ENCODE measurements at regions not wholly inside any gene's neighbourhood (a gene's known extent, or its start where the extent isn't known, plus 50 kb on each side); places are given as distances from the start of the nearest gene placed in this dataset.

DNA sequence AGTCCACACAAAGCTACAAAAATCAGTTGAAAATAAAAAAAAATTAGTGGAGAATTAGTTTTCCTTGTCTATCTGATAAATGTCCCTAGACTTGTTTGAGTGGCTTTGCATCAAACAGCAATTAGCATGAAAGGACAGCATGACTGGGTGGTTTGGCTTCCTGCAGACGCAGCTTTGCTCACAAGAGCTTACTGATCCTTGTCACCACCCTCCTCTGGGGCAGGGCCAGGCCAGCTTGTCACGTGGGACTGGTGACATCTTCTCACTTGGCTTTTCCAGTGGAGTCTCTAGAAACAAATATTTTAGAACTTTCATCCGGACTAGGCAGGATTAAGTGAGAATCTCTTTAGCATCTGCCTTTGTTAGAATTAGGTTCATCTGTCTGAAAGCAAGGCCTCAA lies 76.0 kb upstream of the OLIG2 start:
- intact Hi-C loops (cut with DNase I; ENCODE audit: low total_unique reads), result no loop called here
- Histone ChIP-seq H3K27me3 (no peaks in the 10 kb centered on the region), H3K4me3 (no peak overlapping the region), H3K4me1 (no peaks in the 10 kb centered on the region), H3K27ac (no peak overlapping the region), H3K9me3 (no peaks in the 10 kb centered on the region), H3K36me3 (ENCODE audit: low read depth, missing control alignments) (no peaks in the 10 kb centered on the region)
- no peak for TF ChIP-seq POLR2A (IDR thresholded peaks at IDR 0.05)
- TF ChIP-seq, protein P1, sequence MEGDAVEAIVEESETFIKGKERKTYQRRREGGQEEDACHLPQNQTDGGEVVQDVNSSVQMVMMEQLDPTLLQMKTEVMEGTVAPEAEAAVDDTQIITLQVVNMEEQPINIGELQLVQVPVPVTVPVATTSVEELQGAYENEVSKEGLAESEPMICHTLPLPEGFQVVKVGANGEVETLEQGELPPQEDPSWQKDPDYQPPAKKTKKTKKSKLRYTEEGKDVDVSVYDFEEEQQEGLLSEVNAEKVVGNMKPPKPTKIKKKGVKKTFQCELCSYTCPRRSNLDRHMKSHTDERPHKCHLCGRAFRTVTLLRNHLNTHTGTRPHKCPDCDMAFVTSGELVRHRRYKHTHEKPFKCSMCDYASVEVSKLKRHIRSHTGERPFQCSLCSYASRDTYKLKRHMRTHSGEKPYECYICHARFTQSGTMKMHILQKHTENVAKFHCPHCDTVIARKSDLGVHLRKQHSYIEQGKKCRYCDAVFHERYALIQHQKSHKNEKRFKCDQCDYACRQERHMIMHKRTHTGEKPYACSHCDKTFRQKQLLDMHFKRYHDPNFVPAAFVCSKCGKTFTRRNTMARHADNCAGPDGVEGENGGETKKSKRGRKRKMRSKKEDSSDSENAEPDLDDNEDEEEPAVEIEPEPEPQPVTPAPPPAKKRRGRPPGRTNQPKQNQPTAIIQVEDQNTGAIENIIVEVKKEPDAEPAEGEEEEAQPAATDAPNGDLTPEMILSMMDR (IDR thresholded peaks at IDR 0.05), result no peak
- DNase-seq, result no peak
- WGBS, 2 donors, result 69 to 79% methylated on average over 3 of the region's 3 CpGs

DNA sequence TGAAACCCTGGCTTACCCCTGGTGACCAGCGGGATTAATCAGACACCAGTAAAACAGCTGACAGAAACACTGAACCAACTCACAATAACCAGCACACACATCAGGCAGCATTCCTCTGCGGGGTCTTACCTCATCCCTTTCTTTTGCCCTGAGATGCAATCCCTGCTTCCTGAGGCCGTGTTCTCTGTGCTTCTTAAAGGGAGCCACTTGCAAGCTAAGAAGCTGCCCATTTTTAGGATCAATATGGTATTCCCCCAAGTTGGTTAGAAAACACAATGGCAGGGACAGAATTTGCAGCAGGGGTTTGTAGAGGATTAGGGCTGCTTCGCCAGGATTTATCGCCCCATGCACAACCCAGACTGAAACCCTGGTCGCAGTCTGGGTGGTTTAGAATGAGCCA lies 74.7 kb upstream of the OLIG2 start:
- intact Hi-C loops (cut with DNase I; ENCODE audit: low total_unique reads), result no loop called here
- H3K27me3 ChIP-seq, result no peaks in the 10 kb centered on the region
- no peaks in the 10 kb centered on the region for H3K4me1 ChIP-seq
- DNase-seq, result no peak
- no peaks in the 10 kb centered on the region for H3K36me3 ChIP-seq (ENCODE audit: low read depth, missing control alignments)
- WGBS, 2 donors, result 76 to 84% methylated on average over 6 of the region's 6 CpGs
- TF ChIP-seq, protein P1 (IDR thresholded peaks at IDR 0.05), result no peak
- no peak for TF ChIP-seq POLR2A (IDR thresholded peaks at IDR 0.05)
- no peak overlapping the region for H3K27ac ChIP-seq
- H3K4me3 ChIP-seq, result no peak overlapping the region
- H3K9me3 ChIP-seq, result no peaks in the 10 kb centered on the region

DNA sequence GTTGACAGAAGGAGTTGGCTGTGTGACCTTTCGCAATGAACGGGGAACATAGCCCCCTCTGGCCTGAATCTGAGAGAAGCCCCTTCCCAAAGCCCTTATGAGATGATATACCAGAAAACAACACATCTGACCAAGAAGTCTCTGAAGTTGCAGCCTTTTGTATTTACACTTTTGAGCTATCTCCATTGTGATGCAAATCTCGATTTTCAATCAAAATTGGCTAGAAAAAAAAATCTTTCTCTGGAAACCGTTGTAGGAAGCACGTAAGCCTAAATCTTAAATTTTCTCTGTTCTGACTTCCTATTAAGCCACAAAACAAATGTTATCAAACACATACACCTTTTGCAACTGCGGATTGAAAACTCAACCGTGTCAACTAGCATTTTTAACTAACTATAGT lies 71.4 kb upstream of the OLIG2 start:
- no peaks in the 10 kb centered on the region for H3K27me3 ChIP-seq

DNA sequence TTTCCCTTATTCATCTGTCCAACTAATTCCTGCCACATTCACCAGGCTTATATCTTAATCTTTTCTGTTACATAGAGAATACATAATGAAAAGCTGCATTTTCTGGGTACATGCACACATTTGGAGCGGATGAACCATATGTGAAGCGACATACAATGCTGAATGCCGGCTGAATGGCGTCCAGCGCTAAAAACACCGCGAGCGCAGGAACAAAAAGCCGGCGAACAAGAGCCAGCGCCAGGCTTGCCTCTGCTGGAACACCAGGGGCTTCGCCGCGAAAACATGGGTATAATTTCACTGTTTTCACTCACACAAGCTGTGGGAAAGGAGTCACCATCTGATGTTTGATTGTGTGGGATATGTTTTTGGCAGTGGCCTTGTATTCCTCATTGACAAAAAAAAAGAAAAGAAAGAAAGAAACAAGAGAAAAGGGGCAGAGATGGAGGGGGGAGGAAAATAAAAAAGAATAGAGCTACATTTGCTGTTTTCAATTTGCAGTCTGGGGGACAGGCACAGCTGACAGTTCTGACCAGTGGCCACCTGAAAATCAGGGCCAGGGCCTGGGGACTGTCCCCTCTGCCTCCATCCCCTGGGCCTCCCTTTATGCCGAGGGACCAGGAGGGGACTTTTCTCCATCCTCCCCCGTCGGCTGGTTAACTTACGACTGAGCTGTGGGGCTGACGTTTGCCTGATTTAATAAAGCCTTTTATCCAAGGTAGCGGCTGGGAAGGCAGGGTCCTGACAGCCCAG lies 70.2 kb upstream of the OLIG2 start:
- TF ChIP-seq POLR2A (IDR thresholded peaks at IDR 0.05), result no peak
- no peak for DNase-seq
- Histone ChIP-seq H3K36me3 (ENCODE audit: low read depth, missing control alignments) (no peaks in the 10 kb centered on the region), H3K9me3 (no peaks in the 10 kb centered on the region), H3K27ac (no peak overlapping the region), H3K4me3 (peak overlapping the region in 1 of 2 donors; percentile 10), H3K4me1 (no peaks in the 10 kb centered on the region), H3K27me3 (no peaks in the 10 kb centered on the region)
- 29 to 53% methylated on average over 20 of the region's 20 CpGs for WGBS, 2 donors
- intact Hi-C loops (cut with DNase I; ENCODE audit: low total_unique reads), result no loop called here

More for the DNA sequence above, 71.4 kb upstream of the OLIG2 start:
- H3K27ac ChIP-seq, result no peak overlapping the region
- H3K9me3 ChIP-seq, result no peaks in the 10 kb centered on the region
- TF ChIP-seq, protein P1 (IDR thresholded peaks at IDR 0.05), result no peak
- no peak for TF ChIP-seq POLR2A (IDR thresholded peaks at IDR 0.05)
- no peaks in the 10 kb centered on the region for H3K4me1 ChIP-seq
- no peak overlapping the region for H3K4me3 ChIP-seq
- intact Hi-C loops (cut with DNase I; ENCODE audit: low total_unique reads), result no loop called here
- WGBS, 2 donors, result 53 to 55% methylated on average over 7 of the region's 7 CpGs
- no peak for DNase-seq
- H3K36me3 ChIP-seq (ENCODE audit: low read depth, missing control alignments), result no peaks in the 10 kb centered on the region

DNA sequence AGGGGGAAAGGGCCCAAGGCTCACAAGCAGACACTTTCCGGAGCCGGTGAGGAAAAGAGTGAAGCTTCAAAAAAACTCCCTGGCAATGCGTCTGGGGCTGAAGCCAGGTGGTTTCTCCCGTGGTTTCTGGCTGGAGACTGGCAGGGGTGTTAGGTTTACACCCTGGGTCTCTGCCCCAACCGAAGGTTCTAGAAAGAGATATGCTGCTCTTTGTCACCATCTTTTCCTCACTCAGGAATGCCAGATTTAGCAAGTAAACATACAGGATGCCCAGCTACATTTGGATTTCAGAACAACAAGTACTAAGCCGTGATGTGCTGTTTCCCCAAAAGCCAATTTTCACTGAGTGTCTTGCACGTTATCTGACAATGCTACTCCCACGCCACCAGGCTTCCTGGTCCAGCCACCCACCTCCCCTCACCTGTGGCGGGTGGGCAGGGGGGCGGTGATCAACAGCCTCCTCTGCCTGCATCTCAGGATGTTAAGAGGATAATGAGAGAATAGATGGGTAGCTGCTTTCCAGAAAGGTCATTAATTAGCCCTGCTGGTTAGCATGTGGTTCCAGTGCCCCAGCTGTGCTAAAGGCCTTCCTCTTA lies 69.6 kb upstream of the OLIG2 start:
- H3K9me3 ChIP-seq, result no peaks in the 10 kb centered on the region
- H3K27me3 ChIP-seq, result no peaks in the 10 kb centered on the region
- no peaks in the 10 kb centered on the region for H3K4me1 ChIP-seq
- 28 to 32% methylated on average over 10 of the region's 10 CpGs for WGBS, 2 donors
- no peak overlapping the region for H3K27ac ChIP-seq
- H3K4me3 ChIP-seq, result peak overlapping the region in 1 of 2 donors; percentile 10
- intact Hi-C loops (cut with DNase I; ENCODE audit: low total_unique reads), result no loop called here
- DNase-seq, result no peak
- TF ChIP-seq POLR2A (IDR thresholded peaks at IDR 0.05), result no peak
- TF ChIP-seq, protein P1 (IDR thresholded peaks at IDR 0.05), result no peak
- H3K36me3 ChIP-seq (ENCODE audit: low read depth, missing control alignments), result no peaks in the 10 kb centered on the region
